GM12874 (cell line): ENCODE measurements at regions not wholly inside any gene's neighbourhood (a gene's known extent, or its start where the extent isn't known, plus 50 kb on each side); places are given as distances from the start of the nearest gene placed in this dataset.

ENCODE experiments used
- TF ChIP-seq, protein P1 (sequence below): IDR thresholded peaks from 2 replicates; pipeline ENCODE4 v1.5.1; 2011; ENCODE audit warnings: low read depth, mild to moderate bottlenecking, control low read depth, low read length, moderate library complexity; ENCODE audit not compliant: insufficient read depth

GRCh38 chr15:94856267-94856854 is 625.0 kb downstream of the MCTP2 start:
- TF ChIP-seq, protein P1, sequence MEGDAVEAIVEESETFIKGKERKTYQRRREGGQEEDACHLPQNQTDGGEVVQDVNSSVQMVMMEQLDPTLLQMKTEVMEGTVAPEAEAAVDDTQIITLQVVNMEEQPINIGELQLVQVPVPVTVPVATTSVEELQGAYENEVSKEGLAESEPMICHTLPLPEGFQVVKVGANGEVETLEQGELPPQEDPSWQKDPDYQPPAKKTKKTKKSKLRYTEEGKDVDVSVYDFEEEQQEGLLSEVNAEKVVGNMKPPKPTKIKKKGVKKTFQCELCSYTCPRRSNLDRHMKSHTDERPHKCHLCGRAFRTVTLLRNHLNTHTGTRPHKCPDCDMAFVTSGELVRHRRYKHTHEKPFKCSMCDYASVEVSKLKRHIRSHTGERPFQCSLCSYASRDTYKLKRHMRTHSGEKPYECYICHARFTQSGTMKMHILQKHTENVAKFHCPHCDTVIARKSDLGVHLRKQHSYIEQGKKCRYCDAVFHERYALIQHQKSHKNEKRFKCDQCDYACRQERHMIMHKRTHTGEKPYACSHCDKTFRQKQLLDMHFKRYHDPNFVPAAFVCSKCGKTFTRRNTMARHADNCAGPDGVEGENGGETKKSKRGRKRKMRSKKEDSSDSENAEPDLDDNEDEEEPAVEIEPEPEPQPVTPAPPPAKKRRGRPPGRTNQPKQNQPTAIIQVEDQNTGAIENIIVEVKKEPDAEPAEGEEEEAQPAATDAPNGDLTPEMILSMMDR: no peak

DNA sequence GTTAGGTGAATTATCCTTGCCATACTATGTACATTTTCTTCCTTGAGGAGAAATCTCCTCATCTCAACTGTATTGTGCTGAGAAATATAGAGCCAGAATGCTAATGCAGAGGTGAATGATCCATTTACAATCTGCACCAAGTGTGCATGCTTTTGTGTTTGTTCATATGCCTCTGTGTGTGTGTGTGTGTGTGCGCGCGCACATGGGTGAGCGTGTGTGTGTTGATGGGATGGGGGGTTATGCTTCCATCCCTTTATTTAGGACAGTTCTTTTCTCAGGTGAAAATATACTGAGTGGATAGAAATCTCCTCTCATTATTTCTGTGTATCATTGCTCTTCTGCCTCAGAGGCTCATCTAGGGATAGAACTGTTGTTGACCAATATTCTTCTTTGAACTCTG is 626.1 kb downstream of the MCTP2 start:
- TF ChIP-seq, protein P1: no peak

DNA sequence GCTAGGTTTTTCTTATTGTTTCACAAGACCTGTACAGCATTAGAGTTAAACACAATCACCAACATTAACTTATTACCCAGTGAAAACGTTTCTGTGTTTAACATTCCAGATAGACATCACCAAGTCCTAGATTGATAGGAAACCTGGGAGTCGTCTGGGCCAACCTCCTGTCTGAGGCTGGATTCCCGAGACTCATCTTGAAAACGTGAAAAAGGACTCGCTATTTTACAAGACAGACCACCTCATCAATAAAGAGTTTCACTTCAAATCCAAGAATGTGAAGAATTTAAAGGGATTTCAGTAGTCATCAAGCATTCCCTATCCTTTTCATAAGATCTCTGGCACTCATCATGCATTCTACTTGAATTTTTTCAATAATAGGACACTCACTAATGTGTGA is 626.6 kb downstream of the MCTP2 start:
- TF ChIP-seq, protein P1: no peak

DNA sequence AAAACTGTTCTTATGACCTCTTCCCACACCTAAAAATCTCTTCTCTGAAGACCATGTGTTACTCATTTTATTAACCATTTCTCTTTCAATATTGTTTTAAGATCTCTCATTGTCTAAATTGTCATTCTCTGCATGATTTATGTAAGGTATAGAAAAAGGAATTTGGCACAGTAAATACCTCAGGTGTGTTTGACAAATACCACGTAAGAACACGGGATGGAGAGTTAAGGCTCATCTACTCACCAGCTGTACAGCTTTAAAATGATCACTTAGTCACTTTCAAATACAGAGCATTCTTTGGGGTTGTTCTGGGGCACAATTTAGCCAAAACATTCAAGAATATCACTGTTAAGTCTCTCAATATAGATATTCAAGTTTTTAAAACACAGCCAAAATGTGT is 627.1 kb downstream of the MCTP2 start:
- TF ChIP-seq, protein P1: no peak

GRCh38 chr15:94858920-94859319 is 627.6 kb downstream of the MCTP2 start:
- TF ChIP-seq, protein P1: no peak

GRCh38 chr15:94864600-94864999 is 633.2 kb downstream of the MCTP2 start:
- TF ChIP-seq, protein P1: no peak

GRCh38 chr15:94875550-94875949 is 644.2 kb downstream of the MCTP2 start:
- TF ChIP-seq, protein P1: no peak
